K562 (cell line): ENCODE measurements at regions not wholly inside any gene's neighbourhood (a gene's known extent, or its start where the extent isn't known, plus 50 kb on each side); places are given as distances from the start of the nearest gene placed in this dataset.

Experiments
- CC2D1A ChIP-seq: fragments of 450-650 bp; IDR thresholded peaks from 2 replicates; pipeline ENCODE4 v1.6.1; 2017; ENCODE audit warnings: mild to moderate bottlenecking
- CEBPB ChIP-seq: fragments of 450-650 bp; IDR thresholded peaks from 2 replicates; pipeline ENCODE4 v1.6.1; 2016; ENCODE audit warnings: missing genetic modification characterization, missing compliant biosample characterization
- DIDO1 ChIP-seq: fragments of 450-650 bp; IDR thresholded peaks from 2 replicates; pipeline ENCODE4 v1.6.1; 2016; ENCODE audit warnings: low read depth, missing biosample characterization, missing genetic modification characterization
- EHMT2 ChIP-seq: fragments of 450-650 bp; IDR thresholded peaks from 2 replicates; pipeline ENCODE4 v1.6.1; 2018; ENCODE audit warnings: antibody characterized with exemption
- ESRRA ChIP-seq: fragments of 450-650 bp; IDR thresholded peaks from 2 replicates; pipeline ENCODE4 v1.6.1; 2014; ENCODE audit warnings: low read depth, mild to moderate bottlenecking, moderate library complexity, borderline replicate concordance
- HEY1 ChIP-seq: fragments of 250-450 bp; sonication (Bioruptor Pico); IDR thresholded peaks from 2 replicates; pipeline ENCODE4 v1.5.0; 2020; ENCODE audit warnings: mild to moderate bottlenecking, moderate library complexity, borderline replicate concordance
- HOXB6 ChIP-seq: fragments of 250-450 bp; sonication (Bioruptor Pico); IDR thresholded peaks from 2 replicates; pipeline ENCODE4 v1.5.1; 2022; ENCODE audit warnings: mild to moderate bottlenecking, borderline replicate concordance
- KAT2B ChIP-seq: IDR thresholded peaks from one replicate; pipeline ENCODE4 v1.6.1; 2012; ENCODE audit warnings: low read depth, mild to moderate bottlenecking, control low read depth, inconsistent platforms, low read length, moderate library complexity
- MCM5 ChIP-seq: fragments of 450-650 bp; IDR thresholded peaks from 2 replicates; pipeline ENCODE4 v1.6.1; 2016; ENCODE audit warnings: low read depth
- NELFE ChIP-seq: IDR thresholded peaks from 2 replicates; pipeline ENCODE4 v1.6.1; 2011; ENCODE audit warnings: mild to moderate bottlenecking; ENCODE audit not compliant: insufficient read depth, insufficient read length
- NFE2L1 ChIP-seq: fragments of 450-650 bp; IDR thresholded peaks from 2 replicates; pipeline ENCODE4 v1.6.1; 2016; ENCODE audit warnings: missing genetic modification characterization, low read depth, mild to moderate bottlenecking, missing compliant biosample characterization, moderate library complexity, borderline replicate concordance
- NUFIP1 ChIP-seq: fragments of 450-650 bp; IDR thresholded peaks from 2 replicates; pipeline ENCODE4 v1.6.1; 2018; ENCODE audit not compliant: partially characterized antibody
- PCBP2 ChIP-seq: fragments of 200-400 bp; formaldehyde crosslinking; IDR thresholded peaks from 2 replicates; pipeline ENCODE4 v1.6.1; 2018; ENCODE audit warnings: low read length, low read depth, mild to moderate bottlenecking, moderate library complexity; ENCODE audit not compliant: poor library complexity, severe bottlenecking
- POLR2AphosphoS5 ChIP-seq: IDR thresholded peaks from 2 replicates; pipeline ENCODE4 v1.6.1; 2011; ENCODE audit warnings: mild to moderate bottlenecking, low read depth, low read length, moderate library complexity; ENCODE audit not compliant: control insufficient read depth, insufficient read depth
- SMAD1 ChIP-seq: fragments of 150-350 bp; IDR thresholded peaks from 2 replicates; pipeline ENCODE4 v1.6.1; 2014; ENCODE audit warnings: low read length, low read depth; ENCODE audit not compliant: partially characterized antibody
- ZNF644 ChIP-seq: fragments of 200-800 bp; sonication (Bioruptor generic); IDR thresholded peaks from 2 replicates; pipeline ENCODE4 v1.6.1; 2016; ENCODE audit warnings: low read depth, missing genetic modification characterization, missing compliant biosample characterization
- TF ChIP-seq, protein P1 (sequence below): fragments of 450-650 bp; IDR thresholded peaks from 2 replicates; pipeline ENCODE4 v1.6.1; 2016; ENCODE audit warnings: mild to moderate bottlenecking
- TF ChIP-seq, protein P2 (sequence below): fragments of 450-650 bp; IDR thresholded peaks from 2 replicates; pipeline ENCODE4 v1.6.1; 2016; ENCODE audit warnings: low read depth, mild to moderate bottlenecking, moderate library complexity
- TF ChIP-seq, protein P3 (sequence below): sonication (generic); formaldehyde crosslinking; IDR thresholded peaks from 2 replicates; pipeline ENCODE4 v1.8.0; 2022; ENCODE audit warnings: mild to moderate bottlenecking, missing genetic modification reagents
- TF ChIP-seq, protein P4 (sequence below), 3 experiments: IDR thresholded peaks in 2 of 3; conservative IDR thresholded peaks in 1 of 3; 2 replicates each; pipeline ENCODE4 v1.5.1; 2011 to 2012; ENCODE audit warnings: low read length in 3 of 3, mild to moderate bottlenecking in 3 of 3, control low read depth in 2 of 3, improper control_type of control experiment in 1 of 3, inconsistent platforms in 1 of 3, low read depth in 1 of 3, mixed read lengths in 1 of 3, moderate library complexity in 1 of 3; ENCODE audit not compliant: insufficient read depth in 2 of 3
- TF ChIP-seq, protein P5 (sequence below): fragments of 450-650 bp; formaldehyde crosslinking; IDR thresholded peaks from 2 replicates; pipeline ENCODE4 v1.4.0; 2020; ENCODE audit warnings: mild to moderate bottlenecking, moderate library complexity

DNA sequence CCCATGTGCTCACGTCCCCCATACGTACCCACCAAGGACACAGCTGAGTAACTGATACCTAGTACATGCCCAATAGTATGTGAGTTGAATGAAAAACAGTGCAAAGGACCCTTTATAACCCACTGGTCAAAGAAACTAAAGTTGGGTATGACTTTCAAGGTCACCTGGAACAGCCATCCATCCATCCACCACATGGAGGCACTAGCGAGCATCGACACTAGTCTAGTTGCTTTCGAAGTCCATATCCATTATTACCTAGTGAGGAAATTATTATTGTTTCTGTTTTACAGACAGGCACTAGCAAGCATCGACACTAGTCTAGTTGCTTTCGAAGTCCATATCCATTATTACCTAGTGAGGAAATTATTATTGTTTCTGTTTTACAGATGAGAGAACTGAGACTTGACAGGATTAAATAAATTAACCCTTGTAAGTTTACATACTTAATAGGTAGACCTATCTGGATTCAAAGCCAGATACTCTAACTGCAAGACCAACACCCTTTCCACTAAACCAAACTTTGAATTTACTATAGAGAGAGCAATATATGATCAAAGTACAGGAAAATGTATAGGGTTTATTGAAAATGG is 233.7 kb downstream of the METTL4 start (continued):
- TF ChIP-seq CC2D1A (peak; percentile 49; the same call in 1 of the 2 replicates), HEY1 (CRISPR knock-in tag) (no peak), KAT2B (no peak), EHMT2 (peak; percentile 69; the same call in 1 of the 2 replicates), SMAD1 (no peak), POLR2AphosphoS5 (no peak), MCM5 (no peak), DIDO1 (tag) (no peak), NUFIP1 (no peak), NFE2L1 (tag) (no peak), NELFE (no peak), CEBPB (tag) (no peak), ZNF644 (tag) (no peak), PCBP2 (no peak), ESRRA (peak; percentile 93), HOXB6 (CRISPR knock-in tag) (no peak)
- TF ChIP-seq, protein P1, sequence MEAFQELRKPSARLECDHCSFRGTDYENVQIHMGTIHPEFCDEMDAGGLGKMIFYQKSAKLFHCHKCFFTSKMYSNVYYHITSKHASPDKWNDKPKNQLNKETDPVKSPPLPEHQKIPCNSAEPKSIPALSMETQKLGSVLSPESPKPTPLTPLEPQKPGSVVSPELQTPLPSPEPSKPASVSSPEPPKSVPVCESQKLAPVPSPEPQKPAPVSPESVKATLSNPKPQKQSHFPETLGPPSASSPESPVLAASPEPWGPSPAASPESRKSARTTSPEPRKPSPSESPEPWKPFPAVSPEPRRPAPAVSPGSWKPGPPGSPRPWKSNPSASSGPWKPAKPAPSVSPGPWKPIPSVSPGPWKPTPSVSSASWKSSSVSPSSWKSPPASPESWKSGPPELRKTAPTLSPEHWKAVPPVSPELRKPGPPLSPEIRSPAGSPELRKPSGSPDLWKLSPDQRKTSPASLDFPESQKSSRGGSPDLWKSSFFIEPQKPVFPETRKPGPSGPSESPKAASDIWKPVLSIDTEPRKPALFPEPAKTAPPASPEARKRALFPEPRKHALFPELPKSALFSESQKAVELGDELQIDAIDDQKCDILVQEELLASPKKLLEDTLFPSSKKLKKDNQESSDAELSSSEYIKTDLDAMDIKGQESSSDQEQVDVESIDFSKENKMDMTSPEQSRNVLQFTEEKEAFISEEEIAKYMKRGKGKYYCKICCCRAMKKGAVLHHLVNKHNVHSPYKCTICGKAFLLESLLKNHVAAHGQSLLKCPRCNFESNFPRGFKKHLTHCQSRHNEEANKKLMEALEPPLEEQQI: peak; percentile 56; the same call in 1 of the 2 replicates
- TF ChIP-seq, protein P2, sequence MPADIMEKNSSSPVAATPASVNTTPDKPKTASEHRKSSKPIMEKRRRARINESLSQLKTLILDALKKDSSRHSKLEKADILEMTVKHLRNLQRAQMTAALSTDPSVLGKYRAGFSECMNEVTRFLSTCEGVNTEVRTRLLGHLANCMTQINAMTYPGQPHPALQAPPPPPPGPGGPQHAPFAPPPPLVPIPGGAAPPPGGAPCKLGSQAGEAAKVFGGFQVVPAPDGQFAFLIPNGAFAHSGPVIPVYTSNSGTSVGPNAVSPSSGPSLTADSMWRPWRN: no peak
- TF ChIP-seq, protein P3, sequence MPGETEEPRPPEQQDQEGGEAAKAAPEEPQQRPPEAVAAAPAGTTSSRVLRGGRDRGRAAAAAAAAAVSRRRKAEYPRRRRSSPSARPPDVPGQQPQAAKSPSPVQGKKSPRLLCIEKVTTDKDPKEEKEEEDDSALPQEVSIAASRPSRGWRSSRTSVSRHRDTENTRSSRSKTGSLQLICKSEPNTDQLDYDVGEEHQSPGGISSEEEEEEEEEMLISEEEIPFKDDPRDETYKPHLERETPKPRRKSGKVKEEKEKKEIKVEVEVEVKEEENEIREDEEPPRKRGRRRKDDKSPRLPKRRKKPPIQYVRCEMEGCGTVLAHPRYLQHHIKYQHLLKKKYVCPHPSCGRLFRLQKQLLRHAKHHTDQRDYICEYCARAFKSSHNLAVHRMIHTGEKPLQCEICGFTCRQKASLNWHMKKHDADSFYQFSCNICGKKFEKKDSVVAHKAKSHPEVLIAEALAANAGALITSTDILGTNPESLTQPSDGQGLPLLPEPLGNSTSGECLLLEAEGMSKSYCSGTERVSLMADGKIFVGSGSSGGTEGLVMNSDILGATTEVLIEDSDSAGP: no peak
- TF ChIP-seq, protein P4, sequence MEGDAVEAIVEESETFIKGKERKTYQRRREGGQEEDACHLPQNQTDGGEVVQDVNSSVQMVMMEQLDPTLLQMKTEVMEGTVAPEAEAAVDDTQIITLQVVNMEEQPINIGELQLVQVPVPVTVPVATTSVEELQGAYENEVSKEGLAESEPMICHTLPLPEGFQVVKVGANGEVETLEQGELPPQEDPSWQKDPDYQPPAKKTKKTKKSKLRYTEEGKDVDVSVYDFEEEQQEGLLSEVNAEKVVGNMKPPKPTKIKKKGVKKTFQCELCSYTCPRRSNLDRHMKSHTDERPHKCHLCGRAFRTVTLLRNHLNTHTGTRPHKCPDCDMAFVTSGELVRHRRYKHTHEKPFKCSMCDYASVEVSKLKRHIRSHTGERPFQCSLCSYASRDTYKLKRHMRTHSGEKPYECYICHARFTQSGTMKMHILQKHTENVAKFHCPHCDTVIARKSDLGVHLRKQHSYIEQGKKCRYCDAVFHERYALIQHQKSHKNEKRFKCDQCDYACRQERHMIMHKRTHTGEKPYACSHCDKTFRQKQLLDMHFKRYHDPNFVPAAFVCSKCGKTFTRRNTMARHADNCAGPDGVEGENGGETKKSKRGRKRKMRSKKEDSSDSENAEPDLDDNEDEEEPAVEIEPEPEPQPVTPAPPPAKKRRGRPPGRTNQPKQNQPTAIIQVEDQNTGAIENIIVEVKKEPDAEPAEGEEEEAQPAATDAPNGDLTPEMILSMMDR (IDR thresholded peaks at IDR 0.05 in 2 of 3, conservative IDR thresholded peaks at IDR 0.05 in 1 of 3; ENCODE audit: insufficient read depth in 2 of 3, low read depth in 1 of 3, low read length in 3 of 3): peak; percentile 40 to 71 (median 41); a peak in 4 of 6 replicates
- TF ChIP-seq, protein P5, sequence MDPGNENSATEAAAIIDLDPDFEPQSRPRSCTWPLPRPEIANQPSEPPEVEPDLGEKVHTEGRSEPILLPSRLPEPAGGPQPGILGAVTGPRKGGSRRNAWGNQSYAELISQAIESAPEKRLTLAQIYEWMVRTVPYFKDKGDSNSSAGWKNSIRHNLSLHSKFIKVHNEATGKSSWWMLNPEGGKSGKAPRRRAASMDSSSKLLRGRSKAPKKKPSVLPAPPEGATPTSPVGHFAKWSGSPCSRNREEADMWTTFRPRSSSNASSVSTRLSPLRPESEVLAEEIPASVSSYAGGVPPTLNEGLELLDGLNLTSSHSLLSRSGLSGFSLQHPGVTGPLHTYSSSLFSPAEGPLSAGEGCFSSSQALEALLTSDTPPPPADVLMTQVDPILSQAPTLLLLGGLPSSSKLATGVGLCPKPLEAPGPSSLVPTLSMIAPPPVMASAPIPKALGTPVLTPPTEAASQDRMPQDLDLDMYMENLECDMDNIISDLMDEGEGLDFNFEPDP (CRISPR knock-in tag): no peak
